Uterus (tissue), 2 donors: ENCODE measurements at regions not wholly inside any gene's neighbourhood (a gene's known extent, or its start where the extent isn't known, plus 50 kb on each side); places are given as distances from the start of the nearest gene placed in this dataset.

Source experiments
- POLR2A ChIP-seq, 2 donors: fragments of 450-650 bp; IDR thresholded peaks; one replicate each; pipeline ENCODE4 v1.6.1; 2016; ENCODE audit warnings: antibody characterized with exemption in 2 of 2, mild to moderate bottlenecking in 1 of 2, moderate library complexity in 1 of 2
- TF ChIP-seq, protein P1 (sequence below), 4 experiments: fragments of 200-600 bp in 2 of 4; fragments of 450-650 bp in 2 of 4; sonication (generic) in 2 of 4; IDR thresholded peaks; one replicate each; pipeline ENCODE4 v1.5.1; 2016 to 2019; ENCODE audit warnings: antibody characterized with exemption in 4 of 4, mild to moderate bottlenecking in 2 of 4, moderate library complexity in 1 of 4

DNA sequence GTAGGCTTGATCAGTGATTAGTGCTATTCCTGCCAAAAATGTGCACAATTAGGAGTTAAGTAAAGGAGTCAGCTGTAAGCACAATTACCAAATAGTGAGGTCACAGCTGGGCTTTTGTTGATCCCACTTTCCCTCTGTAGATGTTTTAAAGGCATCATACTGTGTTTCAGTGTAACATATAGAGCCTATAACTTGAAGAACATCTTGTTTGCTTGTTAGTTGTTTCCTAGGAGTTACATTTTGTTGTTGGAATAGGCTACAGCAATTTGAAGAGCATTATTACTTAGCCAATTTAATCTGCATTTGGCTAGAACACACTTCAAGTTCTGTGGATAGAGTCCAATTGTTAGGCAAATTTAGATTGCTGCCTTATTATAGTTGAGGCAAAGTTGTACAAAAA, 210.7 kb upstream of the MAD2L1 start:
- TF ChIP-seq, protein P1, sequence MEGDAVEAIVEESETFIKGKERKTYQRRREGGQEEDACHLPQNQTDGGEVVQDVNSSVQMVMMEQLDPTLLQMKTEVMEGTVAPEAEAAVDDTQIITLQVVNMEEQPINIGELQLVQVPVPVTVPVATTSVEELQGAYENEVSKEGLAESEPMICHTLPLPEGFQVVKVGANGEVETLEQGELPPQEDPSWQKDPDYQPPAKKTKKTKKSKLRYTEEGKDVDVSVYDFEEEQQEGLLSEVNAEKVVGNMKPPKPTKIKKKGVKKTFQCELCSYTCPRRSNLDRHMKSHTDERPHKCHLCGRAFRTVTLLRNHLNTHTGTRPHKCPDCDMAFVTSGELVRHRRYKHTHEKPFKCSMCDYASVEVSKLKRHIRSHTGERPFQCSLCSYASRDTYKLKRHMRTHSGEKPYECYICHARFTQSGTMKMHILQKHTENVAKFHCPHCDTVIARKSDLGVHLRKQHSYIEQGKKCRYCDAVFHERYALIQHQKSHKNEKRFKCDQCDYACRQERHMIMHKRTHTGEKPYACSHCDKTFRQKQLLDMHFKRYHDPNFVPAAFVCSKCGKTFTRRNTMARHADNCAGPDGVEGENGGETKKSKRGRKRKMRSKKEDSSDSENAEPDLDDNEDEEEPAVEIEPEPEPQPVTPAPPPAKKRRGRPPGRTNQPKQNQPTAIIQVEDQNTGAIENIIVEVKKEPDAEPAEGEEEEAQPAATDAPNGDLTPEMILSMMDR (IDR thresholded peaks at IDR 0.05): no peak
- TF ChIP-seq POLR2A (IDR thresholded peaks at IDR 0.05): no peak
